ENCODE measurements at regions not wholly inside any gene's neighbourhood (a gene's known extent, or its start where the extent isn't known, plus 50 kb on each side); places are given as distances from the start of the nearest gene placed in this dataset.

DNA sequence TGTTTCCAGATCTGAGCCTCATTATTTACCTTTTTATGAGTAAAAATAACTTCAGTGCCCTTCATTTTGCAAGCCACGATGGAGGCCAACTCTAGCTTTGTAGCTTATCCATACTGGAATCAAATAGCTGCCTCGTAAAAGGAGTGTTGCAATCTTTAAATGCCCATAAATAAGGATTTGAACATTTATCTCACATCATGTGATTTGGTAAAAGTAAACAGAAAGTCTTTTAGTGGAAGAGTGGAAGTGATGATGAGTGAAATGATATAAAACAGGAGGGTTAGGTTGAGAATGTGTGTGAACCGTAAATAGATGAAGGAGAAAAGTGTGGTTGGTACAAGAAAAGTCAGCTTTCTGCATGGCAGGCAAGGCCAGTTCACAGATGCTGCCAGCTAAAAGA is 348.9 kb downstream of the OSR1 start:
- intact Hi-C loops (cut with DNase I), result no loop called here
- Histone ChIP-seq H3K4me3 (no peak overlapping the region), H3K4me1 (ENCODE audit: insufficient read depth) (no peaks in the 10 kb centered on the region), H3K27me3 (no peaks in the 10 kb centered on the region), H3K36me3 (no peaks in the 10 kb centered on the region), H3K27ac (no peak overlapping the region), H3K9me3 (no peaks in the 10 kb centered on the region)
- 74 to 79% (median 77%) methylated on average over 3 of the region's 3 CpGs for WGBS, 3 donors
- TF ChIP-seq EP300 (IDR thresholded peaks at IDR 0.05), result no peak
- TF ChIP-seq, protein P1, sequence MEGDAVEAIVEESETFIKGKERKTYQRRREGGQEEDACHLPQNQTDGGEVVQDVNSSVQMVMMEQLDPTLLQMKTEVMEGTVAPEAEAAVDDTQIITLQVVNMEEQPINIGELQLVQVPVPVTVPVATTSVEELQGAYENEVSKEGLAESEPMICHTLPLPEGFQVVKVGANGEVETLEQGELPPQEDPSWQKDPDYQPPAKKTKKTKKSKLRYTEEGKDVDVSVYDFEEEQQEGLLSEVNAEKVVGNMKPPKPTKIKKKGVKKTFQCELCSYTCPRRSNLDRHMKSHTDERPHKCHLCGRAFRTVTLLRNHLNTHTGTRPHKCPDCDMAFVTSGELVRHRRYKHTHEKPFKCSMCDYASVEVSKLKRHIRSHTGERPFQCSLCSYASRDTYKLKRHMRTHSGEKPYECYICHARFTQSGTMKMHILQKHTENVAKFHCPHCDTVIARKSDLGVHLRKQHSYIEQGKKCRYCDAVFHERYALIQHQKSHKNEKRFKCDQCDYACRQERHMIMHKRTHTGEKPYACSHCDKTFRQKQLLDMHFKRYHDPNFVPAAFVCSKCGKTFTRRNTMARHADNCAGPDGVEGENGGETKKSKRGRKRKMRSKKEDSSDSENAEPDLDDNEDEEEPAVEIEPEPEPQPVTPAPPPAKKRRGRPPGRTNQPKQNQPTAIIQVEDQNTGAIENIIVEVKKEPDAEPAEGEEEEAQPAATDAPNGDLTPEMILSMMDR (IDR thresholded peaks at IDR 0.05), result no peak
- no peak for TF ChIP-seq POLR2A (IDR thresholded peaks at IDR 0.05)
- no peak for DNase-seq

DNA sequence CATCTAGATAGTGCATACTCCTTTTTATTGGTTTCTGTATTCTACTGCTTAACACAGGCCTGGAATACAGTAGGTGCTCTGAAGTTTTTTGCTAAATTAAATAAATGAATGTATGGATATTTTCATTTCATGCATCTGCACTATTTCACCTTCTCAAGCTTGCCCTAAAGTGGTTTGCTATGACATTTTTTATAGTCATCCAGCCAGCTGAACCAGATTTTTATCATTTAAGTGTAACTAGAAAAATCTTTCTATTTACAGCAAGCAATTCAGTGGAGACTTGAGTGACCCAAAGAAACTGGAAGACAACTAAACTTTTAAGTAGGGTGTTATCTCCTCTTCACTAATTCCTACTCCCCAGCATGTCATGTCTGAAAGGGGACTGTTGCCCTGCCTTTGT is 354.9 kb downstream of the OSR1 start:
- intact Hi-C loops (cut with DNase I), result no loop called here
- no peak for DNase-seq
- Histone ChIP-seq H3K4me3 (no peak overlapping the region), H3K27me3 (no peaks in the 10 kb centered on the region), H3K36me3 (no peaks in the 10 kb centered on the region), H3K4me1 (ENCODE audit: insufficient read depth) (no peaks in the 10 kb centered on the region), H3K9me3 (no peaks in the 10 kb centered on the region), H3K27ac (no peak overlapping the region)
- TF ChIP-seq POLR2A (IDR thresholded peaks at IDR 0.05) (no peak), EP300 (IDR thresholded peaks at IDR 0.05) (no peak)

DNA sequence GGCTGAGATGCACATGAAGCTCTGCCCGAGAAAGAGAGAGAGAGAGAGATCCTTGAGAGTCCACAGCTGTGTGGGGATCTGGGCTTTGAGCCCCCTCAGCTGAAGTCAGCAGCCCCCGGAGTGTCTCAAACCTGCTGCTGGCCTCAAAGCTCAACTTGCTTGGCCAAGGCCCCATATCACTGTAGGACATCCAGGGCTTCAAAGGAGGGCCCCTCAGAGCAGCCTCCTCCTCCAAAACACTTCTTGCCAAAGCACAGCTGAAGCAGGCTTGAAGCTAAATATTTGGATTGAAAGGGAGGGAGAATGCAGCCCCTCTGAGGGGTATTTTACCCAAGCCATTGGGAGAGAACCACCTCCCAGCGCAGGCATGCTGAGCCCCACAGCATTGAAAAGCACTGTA is 357.6 kb downstream of the OSR1 start:
- Histone ChIP-seq H3K4me1 (ENCODE audit: insufficient read depth) (no peaks in the 10 kb centered on the region), H3K36me3 (no peaks in the 10 kb centered on the region), H3K4me3 (no peak overlapping the region), H3K27me3 (no peaks in the 10 kb centered on the region), H3K27ac (no peak overlapping the region), H3K9me3 (no peaks in the 10 kb centered on the region)
- TF ChIP-seq POLR2A (IDR thresholded peaks at IDR 0.05) (no peak), EP300 (IDR thresholded peaks at IDR 0.05) (no peak)
- TF ChIP-seq, protein P1 (IDR thresholded peaks at IDR 0.05), result no peak
- intact Hi-C loops (cut with DNase I), result no loop called here
- no peak for DNase-seq
- WGBS, 3 donors, result 70 to 78% (median 77%) methylated on average over 3 of the region's 3 CpGs

DNA sequence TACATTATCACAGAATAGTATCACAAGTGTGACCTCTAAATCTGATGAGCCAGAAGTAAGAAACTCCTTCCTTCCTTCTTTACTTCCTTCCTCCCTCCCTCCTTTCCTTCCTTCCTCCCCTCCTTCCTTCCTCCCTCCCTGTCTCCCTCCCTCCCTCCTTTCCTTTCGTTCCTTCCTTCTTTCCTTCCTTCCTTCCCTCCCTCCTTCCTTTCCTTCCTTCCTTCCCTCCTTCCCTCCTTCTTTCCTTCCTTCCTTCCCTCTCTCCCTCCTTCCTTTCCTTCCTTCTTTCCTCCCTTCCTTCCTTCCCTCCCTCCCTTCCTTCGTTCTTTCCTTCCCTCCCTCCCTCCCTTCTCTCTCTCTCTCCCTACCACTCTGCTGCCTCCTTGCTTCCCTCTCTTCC is 359.2 kb downstream of the OSR1 start:
- no peak for DNase-seq
- no peak overlapping the region for H3K27ac ChIP-seq
- H3K9me3 ChIP-seq, result no peaks in the 10 kb centered on the region
- intact Hi-C loops (cut with DNase I), result loop anchor here in 1 of 4 donors (10.0 kb wide), 1 partner anchor 356 kb away; the partner anchor contains the start of gene OSR1
- no peak for TF ChIP-seq EP300 (IDR thresholded peaks at IDR 0.05)
- TF ChIP-seq, protein P1 (IDR thresholded peaks at IDR 0.05), result no peak
- no peak for TF ChIP-seq POLR2A (IDR thresholded peaks at IDR 0.05)
- H3K4me1 ChIP-seq (ENCODE audit: insufficient read depth), result no peaks in the 10 kb centered on the region
- WGBS, 3 donors, result 89 to 100% (median 98%) methylated on average over 2 of the region's 2 CpGs
- no peaks in the 10 kb centered on the region for H3K36me3 ChIP-seq
- H3K27me3 ChIP-seq, result no peaks in the 10 kb centered on the region
- no peak overlapping the region for H3K4me3 ChIP-seq

DNA sequence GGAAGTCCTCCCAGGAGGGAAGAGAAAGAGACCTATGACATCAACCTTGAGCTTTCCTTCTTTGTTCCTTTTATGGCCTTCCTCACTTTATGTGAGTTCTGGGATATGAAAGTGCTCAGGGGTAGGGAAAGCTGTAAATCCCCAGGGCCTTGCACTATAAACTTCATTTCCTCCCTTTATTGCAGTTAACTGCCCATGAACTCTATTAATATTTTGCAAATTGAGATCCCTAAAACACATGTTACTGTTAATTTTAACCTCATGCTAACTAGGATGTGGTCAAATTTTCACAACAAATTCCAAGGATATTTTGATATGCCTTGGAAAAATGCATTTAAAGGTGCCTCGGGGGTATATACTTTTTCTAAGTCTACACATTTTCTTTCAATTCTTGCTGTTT is 359.9 kb downstream of the OSR1 start:
- TF ChIP-seq, protein P1 (IDR thresholded peaks at IDR 0.05), result no peak
- TF ChIP-seq POLR2A (IDR thresholded peaks at IDR 0.05) (no peak), EP300 (IDR thresholded peaks at IDR 0.05) (no peak)
- no peak overlapping the region for H3K4me3 ChIP-seq
- DNase-seq, result no peak
- WGBS, 3 donors, result 11 to 35% (median 12%) methylated on average over 1 of the region's 1 CpG
- intact Hi-C loops (cut with DNase I), result loop anchor here in 1 of 4 donors (10.0 kb wide), 1 partner anchor 356 kb away; the partner anchor contains the start of gene OSR1
- no peaks in the 10 kb centered on the region for H3K4me1 ChIP-seq (ENCODE audit: insufficient read depth)
- H3K36me3 ChIP-seq, result no peaks in the 10 kb centered on the region
- no peaks in the 10 kb centered on the region for H3K27me3 ChIP-seq
- H3K9me3 ChIP-seq, result no peaks in the 10 kb centered on the region
- no peak overlapping the region for H3K27ac ChIP-seq

Data from ovary (tissue), 7 donors.